ENCODE measurements at regions not wholly inside any gene's neighbourhood (a gene's known extent, or its start where the extent isn't known, plus 50 kb on each side); places are given as distances from the start of the nearest gene placed in this dataset.

GRCh38 chr15:38873158-38873557, 308.5 kb upstream of the RASGRP1 start:
- H3K27ac ChIP-seq: peak overlapping the region in 1 of 4 donors; percentile 11
- no peaks in the 10 kb centered on the region for H3K4me1 ChIP-seq
- no peak overlapping the region for H3K4me3 ChIP-seq
- no peak for TF ChIP-seq CTCF (IDR thresholded peaks at IDR 0.05)
- TF ChIP-seq POLR2A (IDR thresholded peaks at IDR 0.05): no peak
- no peaks in the 10 kb centered on the region for H3K9me3 ChIP-seq
- no peaks in the 10 kb centered on the region for H3K36me3 ChIP-seq
- H3K27me3 ChIP-seq: no peaks in the 10 kb centered on the region
- DNase-seq: no peak

- DNase-seq: no peak
- no peak overlapping the region for H3K27ac ChIP-seq
These were observed 309.9 kb upstream of the RASGRP1 start for GRCh38 chr15:38874464-38874863.

DNA sequence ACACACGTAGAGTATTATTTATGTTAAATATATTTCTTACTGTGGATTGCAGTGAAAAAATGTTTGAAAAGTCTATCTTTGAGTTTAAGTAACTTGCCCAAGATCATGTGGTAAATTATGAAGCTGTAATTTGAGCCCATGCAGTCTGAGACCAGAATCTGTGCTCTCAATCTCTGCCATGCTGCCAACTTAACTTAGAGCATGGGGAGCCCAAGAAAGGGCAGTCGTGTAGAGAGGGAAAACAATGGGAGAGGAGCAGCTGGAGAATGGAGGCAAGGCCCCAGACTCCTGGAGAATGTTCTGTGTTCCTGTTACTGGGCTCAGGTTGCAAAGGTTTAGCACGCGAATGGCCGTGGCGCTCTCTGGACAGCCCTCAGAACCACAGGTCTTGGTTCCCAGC, 311.6 kb upstream of the RASGRP1 start:
- no peak overlapping the region for H3K4me3 ChIP-seq
- H3K27ac ChIP-seq: no peak overlapping the region
- no peak for DNase-seq
- H3K9me3 ChIP-seq: no peaks in the 10 kb centered on the region
- no peaks in the 10 kb centered on the region for H3K4me1 ChIP-seq
- no peaks in the 10 kb centered on the region for H3K27me3 ChIP-seq
- no peaks in the 10 kb centered on the region for H3K36me3 ChIP-seq
- TF ChIP-seq POLR2A (IDR thresholded peaks at IDR 0.05) (no peak), CTCF (IDR thresholded peaks at IDR 0.05) (no peak)

More at GRCh38 chr15:38874464-38874863, 309.9 kb upstream of the RASGRP1 start:
- Histone ChIP-seq H3K9me3 (no peaks in the 10 kb centered on the region), H3K36me3 (no peaks in the 10 kb centered on the region), H3K4me3 (no peak overlapping the region), H3K27me3 (no peaks in the 10 kb centered on the region), H3K4me1 (no peaks in the 10 kb centered on the region)
- TF ChIP-seq CTCF (IDR thresholded peaks at IDR 0.05): no peak
- no peak for TF ChIP-seq POLR2A (IDR thresholded peaks at IDR 0.05)

DNA sequence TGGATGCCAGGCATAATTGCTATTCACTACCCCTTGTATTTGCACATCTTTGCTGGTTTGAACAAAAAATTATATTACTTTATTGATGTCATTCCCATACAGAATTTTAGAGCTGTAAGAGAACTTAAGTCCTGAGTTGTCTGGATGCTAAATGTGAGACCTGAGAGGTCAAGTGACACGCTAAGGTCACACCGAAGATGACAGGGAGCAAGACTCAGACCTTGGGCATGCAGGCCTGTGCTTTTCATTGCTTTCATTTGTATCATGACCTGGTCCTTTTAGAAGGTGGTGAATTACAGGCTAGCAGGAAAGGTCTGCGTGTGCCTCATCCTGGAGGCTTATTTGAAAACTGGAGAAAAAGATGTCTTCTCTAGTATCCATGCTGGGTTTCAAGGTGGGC, 312.0 kb upstream of the RASGRP1 start:
- Histone ChIP-seq H3K27ac (no peak overlapping the region), H3K36me3 (no peaks in the 10 kb centered on the region), H3K4me3 (no peak overlapping the region), H3K4me1 (no peaks in the 10 kb centered on the region), H3K9me3 (no peaks in the 10 kb centered on the region), H3K27me3 (no peaks in the 10 kb centered on the region)
- DNase-seq: no peak
- TF ChIP-seq CTCF (IDR thresholded peaks at IDR 0.05) (no peak), POLR2A (IDR thresholded peaks at IDR 0.05) (no peak)

DNA sequence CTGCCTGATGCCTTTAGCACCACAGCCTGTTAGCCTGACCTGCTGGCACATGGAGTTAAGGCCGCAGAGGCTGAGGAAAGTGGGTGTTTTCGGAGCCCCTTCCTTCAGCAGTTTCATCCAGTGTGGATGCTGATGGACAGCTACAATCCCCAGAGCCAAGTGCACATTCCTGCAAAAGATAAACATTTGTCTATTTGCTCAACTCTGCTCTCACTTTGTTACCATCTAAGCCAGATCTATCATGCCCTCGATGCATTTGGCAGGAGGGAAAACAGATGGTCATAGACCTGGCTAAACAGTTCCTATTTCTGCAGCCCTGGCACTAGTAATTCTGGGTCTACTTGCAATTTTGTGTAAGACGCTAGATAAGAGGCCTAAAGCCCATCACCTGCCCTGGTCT, 312.9 kb upstream of the RASGRP1 start:
- H3K9me3 ChIP-seq: no peaks in the 10 kb centered on the region
- no peak overlapping the region for H3K27ac ChIP-seq
- H3K36me3 ChIP-seq: no peaks in the 10 kb centered on the region
- H3K27me3 ChIP-seq: no peaks in the 10 kb centered on the region
- DNase-seq: no peak
- TF ChIP-seq CTCF (IDR thresholded peaks at IDR 0.05): no peak
- no peak for TF ChIP-seq POLR2A (IDR thresholded peaks at IDR 0.05)
- H3K4me1 ChIP-seq: no peaks in the 10 kb centered on the region
- no peak overlapping the region for H3K4me3 ChIP-seq

DNA sequence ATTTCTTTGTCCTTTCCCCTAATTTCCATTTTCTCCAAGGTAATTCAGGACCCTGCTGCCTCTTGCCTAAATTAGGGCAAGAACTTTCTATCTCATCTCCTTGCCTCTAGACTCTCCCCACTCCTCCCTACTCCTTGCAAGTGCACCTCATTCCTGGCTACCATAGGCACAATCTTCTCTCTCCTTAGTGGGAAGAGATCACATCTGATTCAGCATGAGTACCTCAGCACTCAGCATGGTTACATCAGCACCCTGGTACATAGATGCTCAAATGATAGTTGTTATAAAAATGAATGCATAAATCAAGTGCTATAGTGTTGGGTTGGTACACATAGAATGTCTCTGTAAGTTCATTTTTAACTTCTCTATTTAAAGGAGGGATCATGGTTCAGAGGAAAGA, 313.4 kb upstream of the RASGRP1 start:
- no peaks in the 10 kb centered on the region for H3K4me1 ChIP-seq
- H3K27me3 ChIP-seq: no peaks in the 10 kb centered on the region
- no peaks in the 10 kb centered on the region for H3K36me3 ChIP-seq
- H3K4me3 ChIP-seq: no peak overlapping the region
- no peaks in the 10 kb centered on the region for H3K9me3 ChIP-seq
- TF ChIP-seq POLR2A (IDR thresholded peaks at IDR 0.05): no peak
- no peak for TF ChIP-seq CTCF (IDR thresholded peaks at IDR 0.05)
- no peak for DNase-seq
- no peak overlapping the region for H3K27ac ChIP-seq
